Gastroesophageal sphincter (tissue), 4 donors: ENCODE measurements at regions not wholly inside any gene's neighbourhood (a gene's known extent, or its start where the extent isn't known, plus 50 kb on each side); places are given as distances from the start of the nearest gene placed in this dataset.

Experiments
- ATAC-seq: fragments of 150-250 bp; one replicate; pipeline ENCODE4 v1.9.1; 2016; ENCODE audit warnings: mild to moderate bottlenecking, moderate library complexity
- H3K27ac ChIP-seq, 4 donors: fragments of 200-600 bp; sonication (generic) in 3 of 4; 1 replicate in 3 of 4; 2 replicates in 1 of 4; pipeline ENCODE4 v1.5.1; 2016 to 2019
- H3K27me3 ChIP-seq: fragments of 200-600 bp; sonication (generic); one replicate; pipeline ENCODE4 v1.5.1; 2019
- H3K36me3 ChIP-seq, 2 donors: fragments of 200-600 bp; sonication (generic); one replicate each; pipeline ENCODE4 v1.5.1; 2019; ENCODE audit warnings: control low read depth in 1 of 2
- H3K4me1 ChIP-seq, 3 donors: fragments of 200-600 bp; sonication (generic); 1 replicate in 2 of 3; 2 replicates in 1 of 3; pipeline ENCODE4 v1.5.1; 2016 to 2019; ENCODE audit warnings: control low read depth in 2 of 3
- H3K4me3 ChIP-seq, 2 donors: fragments of 200-600 bp; sonication (generic); one replicate each; pipeline ENCODE4 v1.5.1; 2019; ENCODE audit warnings: mild to moderate bottlenecking in 1 of 2, moderate library complexity in 1 of 2
- H3K9me3 ChIP-seq, 3 donors: fragments of 200-600 bp; sonication (generic); one replicate each; pipeline ENCODE4 v1.5.1; 2017 to 2019; ENCODE audit warnings: control low read depth in 2 of 3
- CTCF ChIP-seq, 4 experiments: fragments of 200-600 bp in 2 of 4; fragments of 450-650 bp in 2 of 4; sonication (generic) in 1 of 4; IDR thresholded peaks; one replicate each; pipeline ENCODE4 v1.5.1; 2017 to 2019; ENCODE audit warnings: antibody characterized with exemption in 4 of 4, mild to moderate bottlenecking in 2 of 4, moderate library complexity in 2 of 4
- EP300 ChIP-seq: sonication (generic); formaldehyde crosslinking; IDR thresholded peaks from one replicate; pipeline ENCODE4 v1.6.1; 2017; ENCODE audit warnings: antibody characterized with exemption, mild to moderate bottlenecking
- POLR2A ChIP-seq, 2 donors: fragments of 450-650 bp; IDR thresholded peaks; one replicate each; pipeline ENCODE4 v1.6.1; 2017; ENCODE audit warnings: antibody characterized with exemption in 2 of 2, mild to moderate bottlenecking in 2 of 2, moderate library complexity in 1 of 2
- POLR2AphosphoS5 ChIP-seq: sonication (generic); formaldehyde crosslinking; IDR thresholded peaks from one replicate; pipeline ENCODE4 v1.6.1; 2017; ENCODE audit warnings: antibody characterized with exemption
- WGBS, 2 donors: methylation state at CpG; one replicate each; pipeline ENCODE4 v1.1.5; 2018; ENCODE audit warnings: low coverage in 1 of 2; 5-methylcytosine and 5-hydroxymethylcytosine counted together

- no peak for TF ChIP-seq POLR2AphosphoS5
- no peak for TF ChIP-seq CTCF (IDR thresholded peaks at IDR 0.05)
- TF ChIP-seq POLR2A (IDR thresholded peaks at IDR 0.05) = no peak
- no peak for TF ChIP-seq EP300
These were observed 316.6 kb upstream of the BMP2 start for GRCh38 chr20:6450841-6451240.

GRCh38 chr20:6440443-6440799, 317.6 kb upstream of the FERMT1 start:
- no peaks in the 10 kb centered on the region for H3K36me3 ChIP-seq
- H3K27ac ChIP-seq = no peak overlapping the region
- 75 to 86% methylated on average over 5 of the region's 5 CpGs for WGBS, 2 donors
- no peaks in the 10 kb centered on the region for H3K4me1 ChIP-seq
- H3K9me3 ChIP-seq = no peaks in the 10 kb centered on the region
- no peaks in the 10 kb centered on the region for H3K27me3 ChIP-seq
- H3K4me3 ChIP-seq = no peak overlapping the region
- TF ChIP-seq POLR2AphosphoS5 (no peak), CTCF (IDR thresholded peaks at IDR 0.05) (no peak), EP300 (no peak), POLR2A (IDR thresholded peaks at IDR 0.05) (no peak)
- no peak for ATAC-seq

More at GRCh38 chr20:6450841-6451240, 316.6 kb upstream of the BMP2 start:
- Histone ChIP-seq H3K27me3 (no peaks in the 10 kb centered on the region), H3K36me3 (no peaks in the 10 kb centered on the region), H3K4me3 (no peak overlapping the region), H3K27ac (no peak overlapping the region), H3K4me1 (no peaks in the 10 kb centered on the region), H3K9me3 (no peaks in the 10 kb centered on the region)
- 83 to 86% methylated on average over 4 of the region's 4 CpGs for WGBS, 2 donors
- no peak for ATAC-seq

GRCh38 chr20:6439737-6440442, 317.1 kb upstream of the FERMT1 start:
- H3K9me3 ChIP-seq = no peaks in the 10 kb centered on the region
- no peaks in the 10 kb centered on the region for H3K4me1 ChIP-seq
- no peaks in the 10 kb centered on the region for H3K27me3 ChIP-seq
- ATAC-seq = no peak
- no peak for TF ChIP-seq POLR2AphosphoS5
- no peak for TF ChIP-seq POLR2A (IDR thresholded peaks at IDR 0.05)
- TF ChIP-seq EP300 = no peak
- no peak for TF ChIP-seq CTCF (IDR thresholded peaks at IDR 0.05)
- WGBS, 2 donors = 35 to 44% methylated on average over 3 of the region's 3 CpGs
- no peaks in the 10 kb centered on the region for H3K36me3 ChIP-seq
- H3K27ac ChIP-seq = no peak overlapping the region
- no peak overlapping the region for H3K4me3 ChIP-seq

- TF ChIP-seq POLR2AphosphoS5 (no peak), CTCF (IDR thresholded peaks at IDR 0.05) (no peak), EP300 (no peak), POLR2A (IDR thresholded peaks at IDR 0.05) (no peak)
- 76 to 90% methylated on average over 2 of the region's 2 CpGs for WGBS, 2 donors
- Histone ChIP-seq H3K4me1 (no peaks in the 10 kb centered on the region), H3K4me3 (no peak overlapping the region), H3K27ac (no peak overlapping the region), H3K27me3 (no peaks in the 10 kb centered on the region), H3K36me3 (no peaks in the 10 kb centered on the region), H3K9me3 (no peaks in the 10 kb centered on the region)
- no peak for ATAC-seq
These were observed 311.3 kb upstream of the FERMT1 start for GRCh38 chr20:6434131-6434530.

- H3K36me3 ChIP-seq = no peaks in the 10 kb centered on the region
- H3K27ac ChIP-seq = no peak overlapping the region
- no peak for ATAC-seq
- no peaks in the 10 kb centered on the region for H3K4me1 ChIP-seq
- no peaks in the 10 kb centered on the region for H3K27me3 ChIP-seq
- H3K9me3 ChIP-seq = no peaks in the 10 kb centered on the region
- TF ChIP-seq POLR2AphosphoS5 (no peak), EP300 (no peak), CTCF (IDR thresholded peaks at IDR 0.05) (no peak), POLR2A (IDR thresholded peaks at IDR 0.05) (no peak)
- no peak overlapping the region for H3K4me3 ChIP-seq
These were observed 307.6 kb upstream of the FERMT1 start for GRCh38 chr20:6430381-6430780.
